KBM-7 (cell line): ENCODE measurements at regions not wholly inside any gene's neighbourhood (a gene's known extent, or its start where the extent isn't known, plus 50 kb on each side); places are given as distances from the start of the nearest gene placed in this dataset.
"Not testable (repeated sequence)": the region's sequence is repeated elsewhere in the genome, so short reads cannot be mapped to it uniquely, and the experiment has no call there.

Source experiments
- DNase-seq: peaks from one replicate; pipeline ENCODE4 v3.0.0-alpha.2; 2015
- in situ Hi-C: fragments of 300-500 bp; cut with MboI; formaldehyde crosslinking; loops from 2 replicates; pipeline ENCODE4 v1.14.3; 2020; ENCODE audit warnings: low sequenced_read_pairs, low pct_unique_long_range_greater_than_20kb, mixed read lengths

GRCh38 chr2:116109471-116109870 lies 1667.0 kb downstream of the DPP10 start:
- in situ Hi-C loops: no loop called here

GRCh38 chr2:116117845-116118244 lies 1675.4 kb downstream of the DPP10 start:
- no peak for DNase-seq
- in situ Hi-C loops: no loop called here

More at GRCh38 chr2:116109471-116109870, 1667.0 kb downstream of the DPP10 start:
- no peak for DNase-seq

GRCh38 chr2:116132833-116133232 lies 1681.7 kb upstream of the DDX18 start:
- in situ Hi-C loops: no loop called here
- no peak for DNase-seq

- DNase-seq: no peak
- in situ Hi-C loops: no loop called here
Measured at GRCh38 chr2:116133381-116133942, 1681.0 kb upstream of the DDX18 start.

- in situ Hi-C loops: no loop called here
- no peak for DNase-seq
Measured at GRCh38 chr2:116141891-116142474, 1672.5 kb upstream of the DDX18 start.

- DNase-seq: no peak
- in situ Hi-C loops: no loop called here
Measured at GRCh38 chr2:116142644-116143227, 1671.8 kb upstream of the DDX18 start.

GRCh38 chr2:116145031-116145430 lies 1669.5 kb upstream of the DDX18 start:
- in situ Hi-C loops: no loop called here
- DNase-seq: no peak

- in situ Hi-C loops: no loop called here
- no peak for DNase-seq
Measured at GRCh38 chr2:116148361-116148760, 1666.1 kb upstream of the DDX18 start.

GRCh38 chr2:116153729-116154128 lies 1660.8 kb upstream of the DDX18 start:
- in situ Hi-C loops: no loop called here

GRCh38 chr2:116160657-116161056 lies 1653.8 kb upstream of the DDX18 start:
- no peak for DNase-seq
- in situ Hi-C loops: no loop called here

More at GRCh38 chr2:116153729-116154128, 1660.8 kb upstream of the DDX18 start:
- DNase-seq: no peak

GRCh38 chr2:116162395-116162794 lies 1652.1 kb upstream of the DDX18 start:
- no peak for DNase-seq

GRCh38 chr2:116167107-116167506 lies 1647.4 kb upstream of the DDX18 start:
- in situ Hi-C loops: no loop called here
- DNase-seq: no peak

More at GRCh38 chr2:116162395-116162794, 1652.1 kb upstream of the DDX18 start:
- in situ Hi-C loops: no loop called here

- DNase-seq: no peak
- in situ Hi-C loops: no loop called here
Measured at GRCh38 chr2:116180072-116180471, 1634.4 kb upstream of the DDX18 start.

GRCh38 chr2:116190684-116191083 lies 1623.8 kb upstream of the DDX18 start:
- DNase-seq, in situ Hi-C loops: not testable (repeated sequence)

GRCh38 chr2:116200086-116200485 lies 1614.4 kb upstream of the DDX18 start:
- in situ Hi-C loops: no loop called here
- DNase-seq: no peak

- DNase-seq: no peak
- in situ Hi-C loops: no loop called here
Measured at GRCh38 chr2:116211719-116212118, 1602.8 kb upstream of the DDX18 start.

GRCh38 chr2:116222793-116223192 lies 1591.7 kb upstream of the DDX18 start:
- in situ Hi-C loops: no loop called here
- no peak for DNase-seq

- in situ Hi-C loops: no loop called here
- no peak for DNase-seq
Measured at GRCh38 chr2:116223912-116224311, 1590.6 kb upstream of the DDX18 start.

- no peak for DNase-seq
- in situ Hi-C loops: no loop called here
Measured at GRCh38 chr2:116224610-116225009, 1589.9 kb upstream of the DDX18 start.

- DNase-seq: no peak
- in situ Hi-C loops: no loop called here
Measured at GRCh38 chr2:116238511-116238910, 1576.0 kb upstream of the DDX18 start.

GRCh38 chr2:116250376-116250775 lies 1564.1 kb upstream of the DDX18 start:
- in situ Hi-C loops: no loop called here
- no peak for DNase-seq
